K562 (cell line): ENCODE measurements at regions not wholly inside any gene's neighbourhood (a gene's known extent, or its start where the extent isn't known, plus 50 kb on each side); places are given as distances from the start of the nearest gene placed in this dataset.

Source experiments
- HNRNPL ChIP-seq: fragments of 200-400 bp; formaldehyde crosslinking; IDR thresholded peaks from 2 replicates; pipeline ENCODE4 v1.6.1; 2017; ENCODE audit warnings: low read depth, mild to moderate bottlenecking, low read length
- XRCC4 ChIP-seq: IDR thresholded peaks from one replicate; pipeline ENCODE4 v1.6.1; 2011; ENCODE audit not compliant: insufficient read depth, insufficient read length; ENCODE audit errors: extremely low read depth
- ZSCAN29 ChIP-seq: fragments of 450-650 bp; IDR thresholded peaks from 2 replicates; pipeline ENCODE4 v1.6.1; 2017
- TF ChIP-seq, protein P1 (sequence below): fragments of 450-650 bp; IDR thresholded peaks from 2 replicates; pipeline ENCODE4 v1.6.1; 2016; ENCODE audit warnings: mild to moderate bottlenecking, moderate library complexity

DNA sequence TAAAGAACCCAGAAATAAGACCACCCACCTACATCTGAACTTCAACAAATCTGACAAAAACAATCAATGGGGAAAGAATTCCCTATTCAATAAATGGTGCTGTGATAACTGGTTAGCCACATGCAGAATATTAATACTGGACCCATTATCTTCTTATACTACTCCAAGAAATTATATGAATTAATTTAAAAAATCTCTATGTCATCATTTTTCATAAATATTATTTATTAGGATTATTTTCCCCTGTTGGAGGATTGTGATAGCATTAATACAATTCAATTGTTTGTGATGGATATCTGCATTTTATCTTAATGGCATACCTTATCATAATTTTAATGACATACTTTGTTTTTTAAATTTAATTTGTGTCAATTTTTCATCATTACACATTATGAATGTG lies 682.2 kb upstream of the CTNND2 start (continued):
- TF ChIP-seq, protein P1, sequence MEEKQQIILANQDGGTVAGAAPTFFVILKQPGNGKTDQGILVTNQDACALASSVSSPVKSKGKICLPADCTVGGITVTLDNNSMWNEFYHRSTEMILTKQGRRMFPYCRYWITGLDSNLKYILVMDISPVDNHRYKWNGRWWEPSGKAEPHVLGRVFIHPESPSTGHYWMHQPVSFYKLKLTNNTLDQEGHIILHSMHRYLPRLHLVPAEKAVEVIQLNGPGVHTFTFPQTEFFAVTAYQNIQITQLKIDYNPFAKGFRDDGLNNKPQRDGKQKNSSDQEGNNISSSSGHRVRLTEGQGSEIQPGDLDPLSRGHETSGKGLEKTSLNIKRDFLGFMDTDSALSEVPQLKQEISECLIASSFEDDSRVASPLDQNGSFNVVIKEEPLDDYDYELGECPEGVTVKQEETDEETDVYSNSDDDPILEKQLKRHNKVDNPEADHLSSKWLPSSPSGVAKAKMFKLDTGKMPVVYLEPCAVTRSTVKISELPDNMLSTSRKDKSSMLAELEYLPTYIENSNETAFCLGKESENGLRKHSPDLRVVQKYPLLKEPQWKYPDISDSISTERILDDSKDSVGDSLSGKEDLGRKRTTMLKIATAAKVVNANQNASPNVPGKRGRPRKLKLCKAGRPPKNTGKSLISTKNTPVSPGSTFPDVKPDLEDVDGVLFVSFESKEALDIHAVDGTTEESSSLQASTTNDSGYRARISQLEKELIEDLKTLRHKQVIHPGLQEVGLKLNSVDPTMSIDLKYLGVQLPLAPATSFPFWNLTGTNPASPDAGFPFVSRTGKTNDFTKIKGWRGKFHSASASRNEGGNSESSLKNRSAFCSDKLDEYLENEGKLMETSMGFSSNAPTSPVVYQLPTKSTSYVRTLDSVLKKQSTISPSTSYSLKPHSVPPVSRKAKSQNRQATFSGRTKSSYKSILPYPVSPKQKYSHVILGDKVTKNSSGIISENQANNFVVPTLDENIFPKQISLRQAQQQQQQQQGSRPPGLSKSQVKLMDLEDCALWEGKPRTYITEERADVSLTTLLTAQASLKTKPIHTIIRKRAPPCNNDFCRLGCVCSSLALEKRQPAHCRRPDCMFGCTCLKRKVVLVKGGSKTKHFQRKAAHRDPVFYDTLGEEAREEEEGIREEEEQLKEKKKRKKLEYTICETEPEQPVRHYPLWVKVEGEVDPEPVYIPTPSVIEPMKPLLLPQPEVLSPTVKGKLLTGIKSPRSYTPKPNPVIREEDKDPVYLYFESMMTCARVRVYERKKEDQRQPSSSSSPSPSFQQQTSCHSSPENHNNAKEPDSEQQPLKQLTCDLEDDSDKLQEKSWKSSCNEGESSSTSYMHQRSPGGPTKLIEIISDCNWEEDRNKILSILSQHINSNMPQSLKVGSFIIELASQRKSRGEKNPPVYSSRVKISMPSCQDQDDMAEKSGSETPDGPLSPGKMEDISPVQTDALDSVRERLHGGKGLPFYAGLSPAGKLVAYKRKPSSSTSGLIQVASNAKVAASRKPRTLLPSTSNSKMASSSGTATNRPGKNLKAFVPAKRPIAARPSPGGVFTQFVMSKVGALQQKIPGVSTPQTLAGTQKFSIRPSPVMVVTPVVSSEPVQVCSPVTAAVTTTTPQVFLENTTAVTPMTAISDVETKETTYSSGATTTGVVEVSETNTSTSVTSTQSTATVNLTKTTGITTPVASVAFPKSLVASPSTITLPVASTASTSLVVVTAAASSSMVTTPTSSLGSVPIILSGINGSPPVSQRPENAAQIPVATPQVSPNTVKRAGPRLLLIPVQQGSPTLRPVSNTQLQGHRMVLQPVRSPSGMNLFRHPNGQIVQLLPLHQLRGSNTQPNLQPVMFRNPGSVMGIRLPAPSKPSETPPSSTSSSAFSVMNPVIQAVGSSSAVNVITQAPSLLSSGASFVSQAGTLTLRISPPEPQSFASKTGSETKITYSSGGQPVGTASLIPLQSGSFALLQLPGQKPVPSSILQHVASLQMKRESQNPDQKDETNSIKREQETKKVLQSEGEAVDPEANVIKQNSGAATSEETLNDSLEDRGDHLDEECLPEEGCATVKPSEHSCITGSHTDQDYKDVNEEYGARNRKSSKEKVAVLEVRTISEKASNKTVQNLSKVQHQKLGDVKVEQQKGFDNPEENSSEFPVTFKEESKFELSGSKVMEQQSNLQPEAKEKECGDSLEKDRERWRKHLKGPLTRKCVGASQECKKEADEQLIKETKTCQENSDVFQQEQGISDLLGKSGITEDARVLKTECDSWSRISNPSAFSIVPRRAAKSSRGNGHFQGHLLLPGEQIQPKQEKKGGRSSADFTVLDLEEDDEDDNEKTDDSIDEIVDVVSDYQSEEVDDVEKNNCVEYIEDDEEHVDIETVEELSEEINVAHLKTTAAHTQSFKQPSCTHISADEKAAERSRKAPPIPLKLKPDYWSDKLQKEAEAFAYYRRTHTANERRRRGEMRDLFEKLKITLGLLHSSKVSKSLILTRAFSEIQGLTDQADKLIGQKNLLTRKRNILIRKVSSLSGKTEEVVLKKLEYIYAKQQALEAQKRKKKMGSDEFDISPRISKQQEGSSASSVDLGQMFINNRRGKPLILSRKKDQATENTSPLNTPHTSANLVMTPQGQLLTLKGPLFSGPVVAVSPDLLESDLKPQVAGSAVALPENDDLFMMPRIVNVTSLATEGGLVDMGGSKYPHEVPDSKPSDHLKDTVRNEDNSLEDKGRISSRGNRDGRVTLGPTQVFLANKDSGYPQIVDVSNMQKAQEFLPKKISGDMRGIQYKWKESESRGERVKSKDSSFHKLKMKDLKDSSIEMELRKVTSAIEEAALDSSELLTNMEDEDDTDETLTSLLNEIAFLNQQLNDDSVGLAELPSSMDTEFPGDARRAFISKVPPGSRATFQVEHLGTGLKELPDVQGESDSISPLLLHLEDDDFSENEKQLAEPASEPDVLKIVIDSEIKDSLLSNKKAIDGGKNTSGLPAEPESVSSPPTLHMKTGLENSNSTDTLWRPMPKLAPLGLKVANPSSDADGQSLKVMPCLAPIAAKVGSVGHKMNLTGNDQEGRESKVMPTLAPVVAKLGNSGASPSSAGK: no peak
- no peak for TF ChIP-seq ZSCAN29
- no peak for TF ChIP-seq HNRNPL
- TF ChIP-seq XRCC4: no peak
